ENCODE measurements at regions not wholly inside any gene's neighbourhood (a gene's known extent, or its start where the extent isn't known, plus 50 kb on each side); places are given as distances from the start of the nearest gene placed in this dataset.

DNA sequence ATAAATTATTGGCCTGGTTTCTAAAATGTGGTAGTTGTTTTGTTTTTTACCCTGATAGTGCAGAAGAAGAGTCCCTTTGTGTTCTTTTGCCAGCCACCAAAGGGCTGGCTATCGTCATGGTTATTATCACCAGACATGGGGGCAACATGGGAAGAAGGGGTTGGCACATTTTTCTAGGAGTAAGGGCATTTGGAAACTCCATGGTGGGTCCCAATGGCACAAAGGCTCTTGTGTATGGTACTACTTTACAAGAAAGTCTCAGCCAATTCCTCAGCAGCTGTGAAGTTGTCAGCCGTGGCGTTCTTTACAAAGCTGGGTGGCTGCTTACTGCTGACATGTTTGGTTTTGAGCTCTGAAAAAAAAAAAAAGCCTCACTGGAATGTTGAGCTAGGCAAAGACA lies 330.4 kb upstream of the ESRRG start:
- TF ChIP-seq EZH2 (IDR thresholded peaks at IDR 0.05; ENCODE audit: insufficient read depth, poor library complexity, severe bottlenecking), result no peak
- TF ChIP-seq EZH2phosphoT487 (IDR thresholded peaks at IDR 0.05; ENCODE audit: insufficient read depth, low read depth), result no peak

Data from GM23248 (cell line).